H9 (cell line): ENCODE measurements at regions not wholly inside any gene's neighbourhood (a gene's known extent, or its start where the extent isn't known, plus 50 kb on each side); places are given as distances from the start of the nearest gene placed in this dataset.

Experiments used
- DNase-seq: peaks from one replicate; pipeline ENCODE4 v3.0.0-alpha.2; 2017
- H2AFZ ChIP-seq: one replicate; pipeline ENCODE4 v1.6.1; 2013; ENCODE audit warnings: mild to moderate bottlenecking, low read length, control low read depth, moderate library complexity
- H2AK5ac ChIP-seq: 2 replicates; pipeline ENCODE4 v1.6.1; 2013; ENCODE audit warnings: low read length, control low read depth, mixed read lengths; ENCODE audit not compliant: insufficient read length
- H2BK120ac ChIP-seq: one replicate; pipeline ENCODE4 v1.6.1; 2013; ENCODE audit warnings: low read depth, mild to moderate bottlenecking, low read length, control low read depth, inconsistent platforms; ENCODE audit not compliant: poor library complexity, severe bottlenecking
- H2BK12ac ChIP-seq: 2 replicates; pipeline ENCODE4 v1.6.1; 2013; ENCODE audit warnings: low read length, control low read depth, mixed read lengths, low read depth; ENCODE audit not compliant: insufficient read length
- H2BK15ac ChIP-seq: 2 replicates; pipeline ENCODE4 v1.6.1; 2013; ENCODE audit warnings: low read depth, low read length, control low read depth
- H2BK20ac ChIP-seq: one replicate; pipeline ENCODE4 v1.6.1; 2013; ENCODE audit warnings: low read depth, mild to moderate bottlenecking, low read length, control low read depth, inconsistent platforms; ENCODE audit not compliant: poor library complexity, severe bottlenecking
- H2BK5ac ChIP-seq: 2 replicates; pipeline ENCODE4 v1.6.1; 2013; ENCODE audit warnings: low read length, control low read depth, mixed read lengths; ENCODE audit not compliant: insufficient read length
- H3K14ac ChIP-seq: 2 replicates; pipeline ENCODE4 v1.6.1; 2013; ENCODE audit warnings: low read length, control low read depth; ENCODE audit not compliant: insufficient read depth
- H3K18ac ChIP-seq: 2 replicates; pipeline ENCODE4 v1.6.1; 2013; ENCODE audit warnings: low read depth, mild to moderate bottlenecking, mixed read lengths, low read length, control low read depth; ENCODE audit not compliant: insufficient read length
- H3K23ac ChIP-seq: 2 replicates; pipeline ENCODE4 v1.6.1; 2013; ENCODE audit warnings: low read length, control low read depth, mixed read lengths, low read depth; ENCODE audit not compliant: insufficient read length
- H3K23me2 ChIP-seq: 2 replicates; pipeline ENCODE4 v1.6.1; 2013; ENCODE audit warnings: low read depth, mild to moderate bottlenecking, mixed read lengths, low read length, control low read depth; ENCODE audit not compliant: insufficient read length, poor library complexity, severe bottlenecking
- H3K27ac ChIP-seq: 2 replicates; pipeline ENCODE4 v1.5.1; 2013; ENCODE audit warnings: low read length, control low read depth, mixed read lengths, low read depth; ENCODE audit not compliant: insufficient read length
- H3K27me3 ChIP-seq: 2 replicates; pipeline ENCODE4 v1.6.1; 2013; ENCODE audit warnings: low read length, control low read depth, inconsistent platforms; ENCODE audit not compliant: insufficient read depth
- H3K4ac ChIP-seq: 2 replicates; pipeline ENCODE4 v1.6.1; 2013; ENCODE audit warnings: low read depth, mild to moderate bottlenecking, control low read depth, inconsistent platforms, low read length, moderate library complexity
- H3K4me1 ChIP-seq: 2 replicates; pipeline ENCODE4 v1.6.1; 2013; ENCODE audit warnings: low read length, control low read depth, inconsistent platforms; ENCODE audit not compliant: insufficient read depth
- H3K4me2 ChIP-seq: 2 replicates; pipeline ENCODE4 v1.6.1; 2013; ENCODE audit warnings: low read length, control low read depth, mixed read lengths; ENCODE audit not compliant: insufficient read length, insufficient read depth
- H3K56ac ChIP-seq: 2 replicates; pipeline ENCODE4 v1.6.1; 2013; ENCODE audit warnings: low read depth, mild to moderate bottlenecking, mixed read lengths, low read length, control low read depth; ENCODE audit not compliant: insufficient read length
- H3K79me1 ChIP-seq: 2 replicates; pipeline ENCODE4 v1.6.1; 2013; ENCODE audit warnings: low read depth, mild to moderate bottlenecking, moderate library complexity, low read length, control low read depth, inconsistent platforms; ENCODE audit not compliant: insufficient read depth, poor library complexity, severe bottlenecking
- H3K79me2 ChIP-seq: 2 replicates; pipeline ENCODE4 v1.6.1; 2013; ENCODE audit warnings: low read length, control low read depth, inconsistent platforms; ENCODE audit not compliant: insufficient read depth
- H3K9ac ChIP-seq: 2 replicates; pipeline ENCODE4 v1.6.1; 2013; ENCODE audit warnings: low read length, control low read depth, mixed read lengths; ENCODE audit not compliant: insufficient read length; ENCODE audit errors: extremely low read depth
- H3K9me3 ChIP-seq: one replicate; pipeline ENCODE4 v1.6.1; 2013; ENCODE audit warnings: low read depth, low read length, inconsistent platforms; ENCODE audit not compliant: control insufficient read depth
- H3T11ph ChIP-seq: one replicate; pipeline ENCODE4 v1.6.1; 2013; ENCODE audit warnings: mild to moderate bottlenecking, low read length, control low read depth, inconsistent platforms
- H4K20me1 ChIP-seq: one replicate; pipeline ENCODE4 v1.6.1; 2013; ENCODE audit not compliant: control insufficient read depth, insufficient read length, insufficient read depth
- H4K5ac ChIP-seq: 2 replicates; pipeline ENCODE4 v1.6.1; 2013; ENCODE audit warnings: low read depth, mild to moderate bottlenecking, mixed read lengths, low read length, control low read depth; ENCODE audit not compliant: insufficient read length
- H4K8ac ChIP-seq: replicated peaks from 2 replicates; pipeline ENCODE4 v1.6.1; 2013; ENCODE audit warnings: low read length, control low read depth, mixed read lengths, low read depth; ENCODE audit not compliant: insufficient read length
- H4K91ac ChIP-seq: 2 replicates; pipeline ENCODE4 v1.6.1; 2013; ENCODE audit warnings: low read depth, mild to moderate bottlenecking, moderate library complexity, mixed read lengths, low read length, control low read depth; ENCODE audit not compliant: insufficient read length
- H3K27ac Mint-ChIP-seq, 3 experiments: 2 replicates in 2 of 3; 3 replicates in 1 of 3; pipeline ENCODE4 v1.8.0; 2020 to 2021; ENCODE audit warnings: mixed read lengths in 3 of 3, mild to moderate bottlenecking in 1 of 3, moderate library complexity in 1 of 3
- H3K27me3 Mint-ChIP-seq: 2 replicates; pipeline ENCODE4 v1.8.0; 2021; ENCODE audit warnings: low read depth, mild to moderate bottlenecking, moderate library complexity, mixed read lengths
- H3K36me3 Mint-ChIP-seq, 3 experiments: 2 replicates in 2 of 3; 3 replicates in 1 of 3; pipeline ENCODE4 v1.8.0; 2020 to 2021; ENCODE audit warnings: low read depth in 3 of 3, mixed read lengths in 3 of 3; ENCODE audit not compliant: insufficient read depth in 1 of 3
- H3K4me1 Mint-ChIP-seq, 2 experiments: 2 replicates each; pipeline ENCODE4 v1.8.0; 2020; ENCODE audit warnings: mixed read lengths in 2 of 2
- H3K4me3 Mint-ChIP-seq, 2 experiments: 2 replicates in 1 of 2; 3 replicates in 1 of 2; pipeline ENCODE4 v1.8.0; 2020 to 2021; ENCODE audit warnings: mild to moderate bottlenecking in 2 of 2, mixed read lengths in 2 of 2, moderate library complexity in 1 of 2
- H3K9me3 Mint-ChIP-seq, 2 experiments: 2 replicates in 1 of 2; 3 replicates in 1 of 2; pipeline ENCODE4 v1.8.0; 2020; ENCODE audit warnings: mild to moderate bottlenecking in 2 of 2, mixed read lengths in 2 of 2, moderate library complexity in 1 of 2
- CTCF ChIP-seq: fragments of 200-600 bp; sonication (generic); conservative IDR thresholded peaks from 3 replicates; pipeline ENCODE4 v1.8.0; 2021; ENCODE audit warnings: antibody characterized with exemption, mild to moderate bottlenecking
- WGBS: extraction: QIAGEN DNeasy Blood & Tissue Kit; methylation state at CpG from one replicate; pipeline ENCODE4 v1.1.7; 2013; ENCODE audit warnings: missing lambda C conversion rate, low lambda C conversion rate, mixed read lengths; ENCODE audit not compliant: insufficient read length; ENCODE audit errors: extremely low coverage; 5-methylcytosine and 5-hydroxymethylcytosine counted together

- WGBS, result no CpG with 5 or more reads among the region's 5 CpGs
- H3K9me3 Mint-ChIP-seq, result peaks cover 13 to 20% of the 10 kb centered on the region in 2 experiments
- H3K79me2 ChIP-seq, result no peaks in the 10 kb centered on the region
These were observed 71.7 kb upstream of the SH3PXD2B start for GRCh38 chr5:172525996-172526360.

More at GRCh38 chr5:172525996-172526360, 71.7 kb upstream of the SH3PXD2B start:
- H3K4me3 Mint-ChIP-seq, result no peak overlapping the region; a peak in 1 of 5 replicates
- Histone ChIP-seq H3K56ac (no peak overlapping the region), H3K14ac (no peak overlapping the region), H4K5ac (no peak overlapping the region), H3K23ac (no peak overlapping the region), H3K4me1 (no peaks in the 10 kb centered on the region), H2BK15ac (no peak overlapping the region), H3K9me3 (no peaks in the 10 kb centered on the region), H2AFZ (no peak overlapping the region), H2BK20ac (no peak overlapping the region), H4K8ac (no peak overlapping the region), H3K4me2 (no peak overlapping the region), H3K79me1 (no peaks in the 10 kb centered on the region), H3K9ac (no peak overlapping the region), H3K23me2 (no peaks in the 10 kb centered on the region), H4K91ac (no peak overlapping the region), H2AK5ac (no peak overlapping the region), H3K4ac (no peak overlapping the region), H3K27me3 (no peaks in the 10 kb centered on the region), H2BK120ac (no peak overlapping the region), H4K20me1 (no peaks in the 10 kb centered on the region), H2BK12ac (no peak overlapping the region), H2BK5ac (no peak overlapping the region), H3K27ac (no peak overlapping the region), H3T11ph (no peak overlapping the region), H3K18ac (no peak overlapping the region)
- H3K36me3 Mint-ChIP-seq, result peaks cover 0 to 8% (median 1%) of the 10 kb centered on the region in 3 experiments; a peak in 3 of 7 replicates
- no peak for DNase-seq
- no peak for TF ChIP-seq CTCF
- H3K27ac Mint-ChIP-seq, result no peak overlapping the region
- H3K27me3 Mint-ChIP-seq, result peaks cover 48% of the 10 kb centered on the region
- peaks cover 0 to under 1% of the 10 kb centered on the region in 2 experiments; a peak in 1 of 4 replicates for H3K4me1 Mint-ChIP-seq
